ENCODE measurements at regions not wholly inside any gene's neighbourhood (a gene's known extent, or its start where the extent isn't known, plus 50 kb on each side); places are given as distances from the start of the nearest gene placed in this dataset.
A peak's percentile ranks its signal among the peaks of the same experiment; 100 is the strongest.

DNA sequence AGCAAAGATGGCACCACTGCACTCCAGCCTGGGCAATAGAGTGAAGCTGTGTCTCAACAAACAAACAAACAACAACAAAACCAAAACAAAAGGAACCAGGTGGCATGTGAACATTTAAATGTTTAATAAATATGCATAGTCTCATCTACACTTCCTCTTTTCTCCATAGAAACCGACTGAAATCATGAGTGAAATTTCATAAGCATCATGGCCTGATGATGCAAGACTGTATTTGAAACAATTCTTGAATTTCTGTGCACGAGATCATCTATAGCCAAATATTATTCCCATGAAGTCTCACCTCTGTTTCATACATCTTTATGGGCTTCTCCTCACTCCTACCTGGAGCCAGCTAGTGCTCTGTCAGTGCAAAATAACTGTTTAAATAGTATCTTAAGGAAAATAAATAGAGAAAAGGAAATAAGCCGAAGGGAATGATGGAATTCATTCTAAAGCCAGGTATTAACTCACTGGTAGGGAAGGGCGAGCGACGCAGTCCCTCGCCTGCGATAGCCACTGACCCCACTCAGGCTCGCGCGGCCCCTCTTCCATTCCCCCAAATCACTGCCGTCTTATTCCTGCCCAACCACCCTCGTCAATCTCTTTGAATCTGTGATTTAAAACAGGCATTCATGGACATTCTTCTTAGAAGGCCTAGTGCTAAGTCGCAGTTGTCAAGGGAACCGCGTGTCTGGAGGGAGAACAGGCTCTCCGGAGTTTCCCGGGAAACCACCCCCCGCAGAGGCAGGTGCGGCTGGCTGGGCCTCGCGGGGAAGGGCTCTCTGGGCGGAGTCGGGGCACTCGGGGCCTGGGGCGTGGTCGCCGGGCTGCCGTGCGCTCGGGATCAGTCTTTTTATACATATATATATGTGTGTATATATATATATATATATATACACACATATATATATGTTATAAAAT is 52.4 kb upstream of the TRIM2 start:
- TF ChIP-seq, protein P1, sequence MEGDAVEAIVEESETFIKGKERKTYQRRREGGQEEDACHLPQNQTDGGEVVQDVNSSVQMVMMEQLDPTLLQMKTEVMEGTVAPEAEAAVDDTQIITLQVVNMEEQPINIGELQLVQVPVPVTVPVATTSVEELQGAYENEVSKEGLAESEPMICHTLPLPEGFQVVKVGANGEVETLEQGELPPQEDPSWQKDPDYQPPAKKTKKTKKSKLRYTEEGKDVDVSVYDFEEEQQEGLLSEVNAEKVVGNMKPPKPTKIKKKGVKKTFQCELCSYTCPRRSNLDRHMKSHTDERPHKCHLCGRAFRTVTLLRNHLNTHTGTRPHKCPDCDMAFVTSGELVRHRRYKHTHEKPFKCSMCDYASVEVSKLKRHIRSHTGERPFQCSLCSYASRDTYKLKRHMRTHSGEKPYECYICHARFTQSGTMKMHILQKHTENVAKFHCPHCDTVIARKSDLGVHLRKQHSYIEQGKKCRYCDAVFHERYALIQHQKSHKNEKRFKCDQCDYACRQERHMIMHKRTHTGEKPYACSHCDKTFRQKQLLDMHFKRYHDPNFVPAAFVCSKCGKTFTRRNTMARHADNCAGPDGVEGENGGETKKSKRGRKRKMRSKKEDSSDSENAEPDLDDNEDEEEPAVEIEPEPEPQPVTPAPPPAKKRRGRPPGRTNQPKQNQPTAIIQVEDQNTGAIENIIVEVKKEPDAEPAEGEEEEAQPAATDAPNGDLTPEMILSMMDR (IDR thresholded peaks at IDR 0.05): no peak
- no peak for TF ChIP-seq POLR2A (IDR thresholded peaks at IDR 0.05)
- Histone ChIP-seq H3K4me3 (replicated peaks in 1 of 3) (peak overlapping the region in 1 of 3 donors; percentile 43), H3K27me3 (no peaks in the 10 kb centered on the region), H3K27ac (peak overlapping the region in 2 of 3 donors; percentile 41 to 77), H3K9me3 (no peaks in the 10 kb centered on the region), H3K36me3 (no peaks in the 10 kb centered on the region), H3K4me1 (peaks cover 7 to 14% of the 10 kb centered on the region in 2 donors)
- 17 to 25% methylated on average over 29 to 31 of the region's 31 CpGs for WGBS, 2 donors
- DNase-seq: peak; percentile 97
- intact Hi-C loops (cut with DNase I): no loop called here

DNA sequence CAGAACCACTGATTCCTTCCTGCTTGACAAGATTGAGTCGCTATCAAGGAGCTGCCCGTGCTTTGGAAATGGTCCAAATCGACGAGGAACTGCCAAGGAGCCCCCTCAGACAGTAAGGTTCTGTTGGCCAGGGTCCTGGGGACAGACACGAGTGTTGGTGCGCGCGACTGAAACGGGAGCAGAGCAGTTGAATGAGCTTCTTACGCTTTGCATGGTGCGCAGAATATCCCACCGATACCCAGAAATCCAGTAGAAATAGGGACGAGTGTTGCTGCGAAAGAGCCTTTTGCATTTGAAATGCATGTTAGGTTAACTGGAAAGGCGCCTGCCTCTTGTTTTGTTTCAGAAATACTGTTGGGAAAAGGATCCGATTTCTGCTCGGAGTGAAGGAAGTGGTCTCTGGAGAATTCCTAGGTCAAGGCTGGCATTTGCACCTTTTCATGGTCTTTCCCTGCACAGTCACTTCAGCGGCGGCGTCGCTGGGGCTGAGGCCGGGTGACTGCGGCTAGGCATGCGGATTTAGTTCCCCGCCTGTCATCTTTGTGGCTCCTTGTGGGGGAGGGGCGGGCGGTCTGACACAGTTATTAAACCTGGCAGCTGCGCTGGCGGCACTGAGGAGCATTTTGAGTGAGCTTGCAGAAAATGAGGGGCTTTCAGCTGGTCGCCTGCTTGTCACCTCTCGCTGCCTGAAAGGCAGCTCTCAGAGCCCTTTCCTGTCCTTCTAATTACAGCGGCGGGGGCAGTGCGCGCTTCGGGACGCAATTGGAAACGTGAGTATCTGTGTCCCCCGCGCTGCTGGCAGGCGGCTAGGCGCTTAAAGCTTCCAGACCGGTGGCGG is 51.5 kb upstream of the TRIM2 start:
- Histone ChIP-seq H3K36me3 (no peaks in the 10 kb centered on the region), H3K27ac (peak overlapping the region in 2 of 3 donors; percentile 41 to 77), H3K27me3 (no peaks in the 10 kb centered on the region), H3K9me3 (no peaks in the 10 kb centered on the region), H3K4me1 (peaks cover 7 to 14% of the 10 kb centered on the region in 2 donors), H3K4me3 (replicated peaks in 1 of 3) (peak overlapping the region; percentile 5 to 72 (median 43))
- intact Hi-C loops (cut with DNase I): no loop called here
- TF ChIP-seq POLR2A (IDR thresholded peaks at IDR 0.05): no peak
- TF ChIP-seq, protein P1 (IDR thresholded peaks at IDR 0.05): no peak
- peak; percentile 77 to 79 for DNase-seq
- 1% methylated on average over 25 to 33 of the region's 44 CpGs for WGBS, 2 donors

DNA sequence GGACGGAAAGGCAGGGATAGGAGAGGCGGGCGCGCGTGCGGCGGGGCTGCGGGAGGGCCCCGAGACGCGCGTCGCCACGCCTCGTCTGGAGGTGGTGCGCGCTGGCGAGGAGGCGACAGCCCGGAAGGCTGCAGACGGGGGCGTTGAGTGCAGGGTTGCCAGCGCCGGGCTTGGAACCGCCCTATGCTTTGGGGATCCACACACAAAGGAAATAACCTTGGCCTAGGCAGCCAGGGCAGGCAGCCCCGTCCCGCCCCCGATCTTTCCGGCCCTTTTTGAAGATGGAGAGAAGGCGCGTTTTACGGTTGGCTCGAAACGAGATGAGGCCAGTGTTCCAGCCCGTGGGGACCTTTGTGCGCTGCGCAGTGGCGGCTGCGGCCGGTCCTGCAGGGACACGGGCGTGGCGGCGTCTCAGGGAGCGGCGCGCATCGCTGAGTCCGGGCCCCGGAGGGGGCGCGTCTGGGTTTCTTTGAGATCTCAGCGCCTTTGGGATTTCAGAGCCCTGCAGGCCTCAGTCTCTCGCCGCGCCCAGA is 50.8 kb upstream of the TRIM2 start:
- DNase-seq: peak; percentile 61 to 63
- TF ChIP-seq POLR2A (IDR thresholded peaks at IDR 0.05): peak in 1 of 2 donors; percentile 53
- TF ChIP-seq, protein P1 (IDR thresholded peaks at IDR 0.05): peak in 1 of 6 experiments; percentile 12
- Histone ChIP-seq H3K9me3 (no peaks in the 10 kb centered on the region), H3K4me1 (peaks cover 7 to 14% of the 10 kb centered on the region in 2 donors), H3K4me3 (replicated peaks in 1 of 3) (peak overlapping the region; percentile 5 to 72 (median 43)), H3K36me3 (no peaks in the 10 kb centered on the region), H3K27me3 (no peaks in the 10 kb centered on the region), H3K27ac (peak overlapping the region in 2 of 3 donors; percentile 41 to 77)
- intact Hi-C loops (cut with DNase I): no loop called here
- WGBS, 2 donors: 0% methylated on average over 8 to 27 of the region's 56 CpGs

DNA sequence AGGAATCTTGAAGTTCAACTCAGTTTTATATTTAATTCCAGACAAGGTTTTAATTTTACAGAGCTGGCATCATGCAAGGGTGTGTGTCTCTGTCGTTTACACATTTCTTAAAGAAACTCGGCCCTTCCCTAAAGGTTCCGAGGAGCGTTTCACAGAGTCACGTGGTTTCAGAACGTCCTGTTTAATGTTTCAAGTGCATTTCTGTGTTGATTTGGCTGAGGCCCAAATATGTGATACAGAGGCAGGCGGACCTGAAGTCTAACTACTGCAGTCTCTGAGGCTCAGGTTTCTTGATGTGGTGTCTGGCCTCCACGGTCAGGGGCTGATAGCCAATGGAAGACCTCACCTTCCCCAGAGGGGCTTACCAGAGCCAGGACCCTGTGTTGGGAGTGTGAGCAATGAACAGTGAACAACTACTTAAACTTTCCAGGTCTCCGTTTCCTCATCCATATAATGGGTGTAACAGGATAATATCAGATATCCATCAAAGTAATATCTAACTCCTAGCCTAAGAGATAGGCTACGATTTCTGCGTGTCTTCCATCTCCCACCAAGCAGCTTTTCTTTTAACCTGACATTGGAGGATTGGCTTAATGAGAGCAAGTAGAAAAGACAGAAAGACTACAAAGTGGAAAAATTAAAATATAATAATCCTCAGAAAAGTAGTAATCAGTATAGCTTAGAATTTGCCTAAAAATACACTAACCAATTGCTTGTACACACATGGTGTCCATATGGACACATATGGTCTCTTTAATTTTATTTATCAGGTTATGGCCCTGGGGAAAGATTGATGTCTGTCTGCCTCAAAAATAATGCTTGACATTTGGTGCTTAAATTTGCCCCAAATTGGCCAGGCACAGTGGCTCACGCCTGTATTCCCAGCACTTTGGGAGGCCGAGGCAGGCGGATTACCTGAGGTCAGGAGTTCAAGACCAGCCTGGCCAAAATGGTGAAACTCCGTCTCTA is 50.0 kb upstream of the TRIM2 start:
- DNase-seq: peak; percentile 22 to 25
- peak overlapping the region in 2 of 3 donors; percentile 32 to 77 for H3K27ac ChIP-seq
- H3K9me3 ChIP-seq: no peaks in the 10 kb centered on the region
- no peaks in the 10 kb centered on the region for H3K36me3 ChIP-seq
- intact Hi-C loops (cut with DNase I): no loop called here
- H3K27me3 ChIP-seq: no peaks in the 10 kb centered on the region
- TF ChIP-seq, protein P1 (IDR thresholded peaks at IDR 0.05): no peak
- no peak for TF ChIP-seq POLR2A (IDR thresholded peaks at IDR 0.05)
- WGBS, 2 donors: 46 to 53% methylated on average over 15 of the region's 15 CpGs
- H3K4me1 ChIP-seq: peaks cover 7 to 14% of the 10 kb centered on the region in 2 donors
- peak overlapping the region in 2 of 3 donors; percentile 5 to 43 for H3K4me3 ChIP-seq (replicated peaks in 1 of 3)

All from thyroid gland (tissue), 4 donors.